ENCODE measurements at regions not wholly inside any gene's neighbourhood (a gene's known extent, or its start where the extent isn't known, plus 50 kb on each side); places are given as distances from the start of the nearest gene placed in this dataset.

- TF ChIP-seq CTCF (IDR thresholded peaks at IDR 0.05; ENCODE audit: low read depth, low read length) (no peak), EZH2phosphoT487 (IDR thresholded peaks at IDR 0.05; ENCODE audit: low read depth) (no peak)
Observed at GRCh38 chr10:113287592-113287991, 265.3 kb upstream of the HABP2 start.

All from OCI-LY3 (cell line).